Middle frontal gyrus (tissue), 1 donor: ENCODE measurements at regions not wholly inside any gene's neighbourhood (a gene's known extent, or its start where the extent isn't known, plus 50 kb on each side); places are given as distances from the start of the nearest gene placed in this dataset.
"Not testable (repeated sequence)": the region's sequence is repeated elsewhere in the genome, so short reads cannot be mapped to it uniquely, and the experiment has no call there.

Experiments
- DNase-seq: peaks from one replicate; pipeline ENCODE4 v3.0.0-alpha.2; 2015; ENCODE audit warnings: low spot score; ENCODE audit errors: extremely low spot score

GRCh38 chr1:73306899-73307555 lies 890.9 kb downstream of the LRRIQ3 start:
- no peak for DNase-seq

- DNase-seq: no peak
Observed at GRCh38 chr1:73273886-73274285, 924.1 kb downstream of the LRRIQ3 start.

GRCh38 chr1:73245196-73245595 lies 952.8 kb downstream of the LRRIQ3 start:
- DNase-seq: not testable (repeated sequence)

GRCh38 chr1:73218995-73219546 lies 936.7 kb upstream of the NEGR1 start:
- no peak for DNase-seq

- DNase-seq: no peak
Observed at GRCh38 chr1:73205294-73205973, 923.1 kb upstream of the NEGR1 start.

GRCh38 chr1:73197972-73198371 lies 915.6 kb upstream of the NEGR1 start:
- no peak for DNase-seq

- no peak for DNase-seq
Observed at GRCh38 chr1:73194965-73195364, 912.6 kb upstream of the NEGR1 start.

- not testable (repeated sequence) for DNase-seq
Observed at GRCh38 chr1:73183581-73183980, 901.2 kb upstream of the NEGR1 start.

GRCh38 chr1:73181190-73181540 lies 898.8 kb upstream of the NEGR1 start:
- DNase-seq: no peak

GRCh38 chr1:73180397-73181189 lies 898.3 kb upstream of the NEGR1 start:
- no peak for DNase-seq

GRCh38 chr1:73176902-73177301 lies 894.6 kb upstream of the NEGR1 start:
- no peak for DNase-seq

- DNase-seq: no peak
Observed at GRCh38 chr1:73167009-73167657, 884.8 kb upstream of the NEGR1 start.

GRCh38 chr1:73162564-73162963 lies 880.2 kb upstream of the NEGR1 start:
- no peak for DNase-seq

GRCh38 chr1:73161418-73161817 lies 879.1 kb upstream of the NEGR1 start:
- DNase-seq: no peak

GRCh38 chr1:73160759-73161158 lies 878.4 kb upstream of the NEGR1 start:
- no peak for DNase-seq

GRCh38 chr1:73144311-73144710 lies 862.0 kb upstream of the NEGR1 start:
- no peak for DNase-seq

GRCh38 chr1:73136975-73137374 lies 854.6 kb upstream of the NEGR1 start:
- DNase-seq: no peak

- no peak for DNase-seq
Observed at GRCh38 chr1:73106931-73107330, 824.6 kb upstream of the NEGR1 start.

- no peak for DNase-seq
Observed at GRCh38 chr1:73105755-73106154, 823.4 kb upstream of the NEGR1 start.

GRCh38 chr1:73104749-73105148 lies 822.4 kb upstream of the NEGR1 start:
- no peak for DNase-seq

- no peak for DNase-seq
Observed at GRCh38 chr1:73100216-73100615, 817.9 kb upstream of the NEGR1 start.

- DNase-seq: no peak
Observed at GRCh38 chr1:73097917-73098316, 815.6 kb upstream of the NEGR1 start.
